ENCODE measurements at regions not wholly inside any gene's neighbourhood (a gene's known extent, or its start where the extent isn't known, plus 50 kb on each side); places are given as distances from the start of the nearest gene placed in this dataset.

GRCh38 chr3:76212679-76213078 lies 427.3 kb upstream of the ZNF717 start:
- TF ChIP-seq CTCF (IDR thresholded peaks at IDR 0.05): no peak
- intact Hi-C loops (cut with DNase I): no loop called here
- DNase-seq (no peak), ATAC-seq (no peak)
- no peaks in the 10 kb centered on the region for H3K27me3 ChIP-seq
- no peaks in the 10 kb centered on the region for H3K36me3 ChIP-seq
- H3K9me3 ChIP-seq: no peaks in the 10 kb centered on the region
- no peak overlapping the region for H3K4me3 ChIP-seq
- no peak overlapping the region for H3K27ac ChIP-seq
- H3K4me1 ChIP-seq: no peaks in the 10 kb centered on the region

- Histone ChIP-seq H3K4me3 (no peak overlapping the region), H3K27me3 (no peaks in the 10 kb centered on the region), H3K9me3 (no peaks in the 10 kb centered on the region), H3K4me1 (no peaks in the 10 kb centered on the region), H3K36me3 (no peaks in the 10 kb centered on the region), H3K27ac (no peak overlapping the region)
- intact Hi-C loops (cut with DNase I): no loop called here
- no peak for TF ChIP-seq CTCF (IDR thresholded peaks at IDR 0.05)
- no peak for DNase-seq
- no peak for ATAC-seq
Observed at GRCh38 chr3:76222201-76222600, 436.9 kb upstream of the ZNF717 start.

GRCh38 chr3:76231258-76231657 lies 445.9 kb upstream of the ZNF717 start:
- H3K4me3 ChIP-seq: no peak overlapping the region
- intact Hi-C loops (cut with DNase I): no loop called here
- DNase-seq (no peak), ATAC-seq (no peak)
- no peaks in the 10 kb centered on the region for H3K36me3 ChIP-seq
- H3K27ac ChIP-seq: no peak overlapping the region
- no peaks in the 10 kb centered on the region for H3K27me3 ChIP-seq
- no peaks in the 10 kb centered on the region for H3K9me3 ChIP-seq
- no peaks in the 10 kb centered on the region for H3K4me1 ChIP-seq
- TF ChIP-seq CTCF (IDR thresholded peaks at IDR 0.05): no peak

- intact Hi-C loops (cut with DNase I): no loop called here
- no peaks in the 10 kb centered on the region for H3K36me3 ChIP-seq
- DNase-seq: no peak
- no peaks in the 10 kb centered on the region for H3K27me3 ChIP-seq
- no peaks in the 10 kb centered on the region for H3K4me1 ChIP-seq
- TF ChIP-seq CTCF (IDR thresholded peaks at IDR 0.05): no peak
- no peak overlapping the region for H3K27ac ChIP-seq
- H3K4me3 ChIP-seq: no peak overlapping the region
- H3K9me3 ChIP-seq: no peaks in the 10 kb centered on the region
- no peak for ATAC-seq
Observed at GRCh38 chr3:76242886-76243753, 457.8 kb upstream of the ZNF717 start.

GRCh38 chr3:76245073-76245472 lies 459.7 kb upstream of the ZNF717 start:
- no peaks in the 10 kb centered on the region for H3K27me3 ChIP-seq
- H3K4me1 ChIP-seq: no peaks in the 10 kb centered on the region
- no peak overlapping the region for H3K4me3 ChIP-seq
- no peaks in the 10 kb centered on the region for H3K36me3 ChIP-seq
- intact Hi-C loops (cut with DNase I): no loop called here
- H3K9me3 ChIP-seq: no peaks in the 10 kb centered on the region
- ATAC-seq: peak; percentile 49
- no peak for TF ChIP-seq CTCF (IDR thresholded peaks at IDR 0.05)
- H3K27ac ChIP-seq: no peak overlapping the region
- DNase-seq: no peak
